DND-41 (cell line): ENCODE measurements at regions not wholly inside any gene's neighbourhood (a gene's known extent, or its start where the extent isn't known, plus 50 kb on each side); places are given as distances from the start of the nearest gene placed in this dataset.

ENCODE experiments used
- CTCF ChIP-seq: IDR thresholded peaks from 2 replicates; pipeline ENCODE4 v1.5.1; 2012; ENCODE audit warnings: borderline replicate concordance, low read length, moderate library complexity, mild to moderate bottlenecking; ENCODE audit not compliant: poor library complexity, severe bottlenecking; ENCODE audit errors: extremely low read depth
- EZH2 ChIP-seq: IDR thresholded peaks from 3 replicates; pipeline ENCODE4 v1.6.1; 2012; ENCODE audit warnings: borderline replicate concordance, low read depth, mild to moderate bottlenecking, moderate library complexity, low read length, inconsistent platforms; ENCODE audit not compliant: severe bottlenecking

GRCh38 chr12:89260841-89261637 is 91.3 kb downstream of the DUSP6 start:
- TF ChIP-seq CTCF (no peak), EZH2 (no peak)
